ENCODE measurements at regions not wholly inside any gene's neighbourhood (a gene's known extent, or its start where the extent isn't known, plus 50 kb on each side); places are given as distances from the start of the nearest gene placed in this dataset.

GRCh38 chr4:175970724-175971123 is 94.9 kb upstream of the WDR17 start:
- Histone ChIP-seq H3K9ac (ENCODE audit: low read depth, low read length) (no peak overlapping the region), H3K36me3 (ENCODE audit: insufficient read depth, low read length) (no peaks in the 10 kb centered on the region), H3K9me3 (ENCODE audit: control insufficient read depth, insufficient read depth, low read length) (no peaks in the 10 kb centered on the region; the same call in none of the 2 replicates), H3K4me1 (ENCODE audit: insufficient read depth, low read length) (peaks cover 22% of the 10 kb centered on the region)

GRCh38 chr4:175971388-175972179 is 94.1 kb upstream of the WDR17 start:
- no peak overlapping the region for H3K9ac ChIP-seq (ENCODE audit: low read depth, low read length)

GRCh38 chr4:175973027-175973923 is 92.4 kb upstream of the WDR17 start:
- Histone ChIP-seq H3K4me1 (ENCODE audit: insufficient read depth, low read length) (peaks cover 22% of the 10 kb centered on the region), H3K9ac (ENCODE audit: low read depth, low read length) (no peak overlapping the region), H3K36me3 (ENCODE audit: insufficient read depth, low read length) (no peaks in the 10 kb centered on the region), H3K9me3 (ENCODE audit: control insufficient read depth, insufficient read depth, low read length) (peaks cover 3% of the 10 kb centered on the region; the same call in 1 of the 2 replicates)

More at GRCh38 chr4:175971388-175972179, 94.1 kb upstream of the WDR17 start:
- H3K9me3 ChIP-seq (ENCODE audit: control insufficient read depth, insufficient read depth, low read length), result peaks cover 3% of the 10 kb centered on the region
- H3K4me1 ChIP-seq (ENCODE audit: insufficient read depth, low read length), result peaks cover 22% of the 10 kb centered on the region
- H3K36me3 ChIP-seq (ENCODE audit: insufficient read depth, low read length), result no peaks in the 10 kb centered on the region

GRCh38 chr4:175983636-175984035 is 82.0 kb upstream of the WDR17 start:
- Histone ChIP-seq H3K36me3 (ENCODE audit: insufficient read depth, low read length) (no peaks in the 10 kb centered on the region), H3K9me3 (ENCODE audit: control insufficient read depth, insufficient read depth, low read length) (no peaks in the 10 kb centered on the region), H3K4me1 (ENCODE audit: insufficient read depth, low read length) (no peaks in the 10 kb centered on the region), H3K9ac (ENCODE audit: low read depth, low read length) (no peak overlapping the region)

GRCh38 chr4:175986668-175987067 is 79.0 kb upstream of the WDR17 start:
- Histone ChIP-seq H3K9ac (ENCODE audit: low read depth, low read length) (no peak overlapping the region), H3K9me3 (ENCODE audit: control insufficient read depth, insufficient read depth, low read length) (no peaks in the 10 kb centered on the region), H3K4me1 (ENCODE audit: insufficient read depth, low read length) (no peaks in the 10 kb centered on the region), H3K36me3 (ENCODE audit: insufficient read depth, low read length) (no peaks in the 10 kb centered on the region)

- H3K9me3 ChIP-seq (ENCODE audit: control insufficient read depth, insufficient read depth, low read length), result no peaks in the 10 kb centered on the region
- no peaks in the 10 kb centered on the region for H3K36me3 ChIP-seq (ENCODE audit: insufficient read depth, low read length)
- no peak overlapping the region for H3K9ac ChIP-seq (ENCODE audit: low read depth, low read length)
- H3K4me1 ChIP-seq (ENCODE audit: insufficient read depth, low read length), result no peaks in the 10 kb centered on the region
These were observed 77.1 kb upstream of the WDR17 start for GRCh38 chr4:175988511-175988910.

- peaks cover 20% of the 10 kb centered on the region; the same call in 1 of the 2 replicates for H3K4me1 ChIP-seq (ENCODE audit: insufficient read depth, low read length)
- no peaks in the 10 kb centered on the region; the same call in 1 of the 2 replicates for H3K9me3 ChIP-seq (ENCODE audit: control insufficient read depth, insufficient read depth, low read length)
- no peak overlapping the region for H3K9ac ChIP-seq (ENCODE audit: low read depth, low read length)
- no peaks in the 10 kb centered on the region for H3K36me3 ChIP-seq (ENCODE audit: insufficient read depth, low read length)
These were observed 69.4 kb upstream of the WDR17 start for GRCh38 chr4:175996206-175996605.

GRCh38 chr4:175997291-175997690 is 68.3 kb upstream of the WDR17 start:
- peaks cover 20% of the 10 kb centered on the region; the same call in 1 of the 2 replicates for H3K4me1 ChIP-seq (ENCODE audit: insufficient read depth, low read length)
- H3K9ac ChIP-seq (ENCODE audit: low read depth, low read length), result no peak overlapping the region
- no peaks in the 10 kb centered on the region for H3K36me3 ChIP-seq (ENCODE audit: insufficient read depth, low read length)
- no peaks in the 10 kb centered on the region; the same call in 1 of the 2 replicates for H3K9me3 ChIP-seq (ENCODE audit: control insufficient read depth, insufficient read depth, low read length)

GRCh38 chr4:175998782-175999181 is 66.9 kb upstream of the WDR17 start:
- no peak overlapping the region for H3K9ac ChIP-seq (ENCODE audit: low read depth, low read length)
- no peaks in the 10 kb centered on the region for H3K36me3 ChIP-seq (ENCODE audit: insufficient read depth, low read length)
- H3K9me3 ChIP-seq (ENCODE audit: control insufficient read depth, insufficient read depth, low read length), result no peaks in the 10 kb centered on the region; the same call in 1 of the 2 replicates
- peaks cover 20% of the 10 kb centered on the region; the same call in 1 of the 2 replicates for H3K4me1 ChIP-seq (ENCODE audit: insufficient read depth, low read length)

GRCh38 chr4:175999944-176000343 is 65.7 kb upstream of the WDR17 start:
- H3K9ac ChIP-seq (ENCODE audit: low read depth, low read length), result no peak overlapping the region
- H3K4me1 ChIP-seq (ENCODE audit: insufficient read depth, low read length), result peaks cover 20% of the 10 kb centered on the region; the same call in 1 of the 2 replicates
- no peaks in the 10 kb centered on the region for H3K36me3 ChIP-seq (ENCODE audit: insufficient read depth, low read length)
- no peaks in the 10 kb centered on the region; the same call in 1 of the 2 replicates for H3K9me3 ChIP-seq (ENCODE audit: control insufficient read depth, insufficient read depth, low read length)

- Histone ChIP-seq H3K9ac (ENCODE audit: low read depth, low read length) (peak overlapping the region; percentile 78), H3K36me3 (ENCODE audit: insufficient read depth, low read length) (no peaks in the 10 kb centered on the region), H3K9me3 (ENCODE audit: control insufficient read depth, insufficient read depth, low read length) (no peaks in the 10 kb centered on the region; the same call in 1 of the 2 replicates)
These were observed 64.3 kb upstream of the WDR17 start for GRCh38 chr4:176001151-176002006.

GRCh38 chr4:176002007-176002613 is 63.5 kb upstream of the WDR17 start:
- H3K9ac ChIP-seq (ENCODE audit: low read depth, low read length), result peak overlapping the region; percentile 78

More at GRCh38 chr4:176001151-176002006, 64.3 kb upstream of the WDR17 start:
- H3K4me1 ChIP-seq (ENCODE audit: insufficient read depth, low read length), result peaks cover 16% of the 10 kb centered on the region; the same call in 1 of the 2 replicates

GRCh38 chr4:176005766-176006165 is 59.9 kb upstream of the WDR17 start:
- no peak overlapping the region for H3K9ac ChIP-seq (ENCODE audit: low read depth, low read length)
- no peaks in the 10 kb centered on the region for H3K4me1 ChIP-seq (ENCODE audit: insufficient read depth, low read length)
- H3K9me3 ChIP-seq (ENCODE audit: control insufficient read depth, insufficient read depth, low read length), result no peaks in the 10 kb centered on the region
- no peaks in the 10 kb centered on the region for H3K36me3 ChIP-seq (ENCODE audit: insufficient read depth, low read length)

More at GRCh38 chr4:176002007-176002613, 63.5 kb upstream of the WDR17 start:
- H3K4me1 ChIP-seq (ENCODE audit: insufficient read depth, low read length), result peaks cover 16% of the 10 kb centered on the region; the same call in 1 of the 2 replicates
- H3K9me3 ChIP-seq (ENCODE audit: control insufficient read depth, insufficient read depth, low read length), result no peaks in the 10 kb centered on the region; the same call in 1 of the 2 replicates
- H3K36me3 ChIP-seq (ENCODE audit: insufficient read depth, low read length), result no peaks in the 10 kb centered on the region

All from ES-I3 (cell line).